T-helper 2 cell treated with Interferon-gamma antibody and Interleukin-4, amounts not matched to agents 5 μg/mL and 100 μg/mL, for 36 hours (primary cell): ENCODE measurements at regions not wholly inside any gene's neighbourhood (a gene's known extent, or its start where the extent isn't known, plus 50 kb on each side); places are given as distances from the start of the nearest gene placed in this dataset.
A peak's percentile ranks its signal among the peaks of the same experiment; 100 is the strongest.

Experiments used
- DNase-seq: peaks from one replicate; pipeline ENCODE4 v3.0.0; 2021; ENCODE audit warnings: low spot score
- H3K27ac Mint-ChIP-seq: one replicate; pipeline ENCODE4 v1.8.0; 2021; ENCODE audit warnings: mild to moderate bottlenecking, mixed read lengths
- H3K27me3 Mint-ChIP-seq: one replicate; pipeline ENCODE4 v1.8.0; 2021; ENCODE audit warnings: low read depth, mixed read lengths
- H3K36me3 Mint-ChIP-seq: one replicate; pipeline ENCODE4 v1.8.0; 2021; ENCODE audit warnings: low read depth, mixed read lengths
- H3K4me1 Mint-ChIP-seq: one replicate; pipeline ENCODE4 v1.8.0; 2021; ENCODE audit warnings: low read depth, mixed read lengths
- H3K4me3 Mint-ChIP-seq: one replicate; pipeline ENCODE4 v1.8.0; 2022; ENCODE audit warnings: mild to moderate bottlenecking, moderate library complexity, mixed read lengths
- H3K9me3 Mint-ChIP-seq: one replicate; pipeline ENCODE4 v1.8.0; 2021; ENCODE audit warnings: mixed read lengths

GRCh38 chr9:2243666-2244555 is 228.8 kb downstream of the SMARCA2 start:
- Mint-ChIP-seq H3K9me3 (no peaks in the 10 kb centered on the region), H3K4me1 (peaks cover 12% of the 10 kb centered on the region), H3K4me3 (no peak overlapping the region), H3K36me3 (no peaks in the 10 kb centered on the region), H3K27ac (no peak overlapping the region), H3K27me3 (peaks cover 39% of the 10 kb centered on the region)
- DNase-seq, result no peak

DNA sequence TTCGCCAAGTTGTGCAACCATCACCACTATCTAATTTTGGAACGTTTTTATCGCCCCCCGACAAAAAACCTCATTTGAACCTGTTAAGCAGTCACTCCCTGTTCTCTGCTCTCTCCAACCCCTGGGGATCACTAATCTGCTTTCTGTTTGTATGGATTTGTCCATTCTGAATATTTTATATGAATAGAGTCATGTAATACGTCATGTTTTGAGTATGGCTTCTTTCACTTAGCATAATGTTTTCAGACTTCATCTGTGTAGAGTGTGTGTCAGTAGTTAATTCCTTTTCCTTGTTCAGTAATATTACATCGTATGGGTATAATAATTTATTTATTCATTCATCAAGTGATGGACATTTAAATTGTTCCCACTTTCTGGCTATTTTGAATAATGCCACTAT is 232.2 kb downstream of the SMARCA2 start:
- Mint-ChIP-seq H3K27ac (no peak overlapping the region), H3K27me3 (peaks cover 22% of the 10 kb centered on the region), H3K36me3 (no peaks in the 10 kb centered on the region), H3K4me3 (no peak overlapping the region), H3K9me3 (no peaks in the 10 kb centered on the region), H3K4me1 (peaks cover 3% of the 10 kb centered on the region)
- no peak for DNase-seq

- Mint-ChIP-seq H3K27ac (no peak overlapping the region), H3K4me1 (no peaks in the 10 kb centered on the region), H3K27me3 (peaks cover 14% of the 10 kb centered on the region), H3K9me3 (no peaks in the 10 kb centered on the region), H3K4me3 (no peak overlapping the region), H3K36me3 (no peaks in the 10 kb centered on the region)
- no peak for DNase-seq
These were observed 233.7 kb downstream of the SMARCA2 start for GRCh38 chr9:2248768-2249265.

- DNase-seq, result no peak
- H3K4me1 Mint-ChIP-seq, result no peaks in the 10 kb centered on the region
- peaks cover 5% of the 10 kb centered on the region for H3K27me3 Mint-ChIP-seq
- H3K27ac Mint-ChIP-seq, result no peak overlapping the region
- H3K9me3 Mint-ChIP-seq, result no peaks in the 10 kb centered on the region
- no peaks in the 10 kb centered on the region for H3K36me3 Mint-ChIP-seq
- no peak overlapping the region for H3K4me3 Mint-ChIP-seq
These were observed 238.8 kb downstream of the SMARCA2 start for GRCh38 chr9:2253636-2254580.

DNA sequence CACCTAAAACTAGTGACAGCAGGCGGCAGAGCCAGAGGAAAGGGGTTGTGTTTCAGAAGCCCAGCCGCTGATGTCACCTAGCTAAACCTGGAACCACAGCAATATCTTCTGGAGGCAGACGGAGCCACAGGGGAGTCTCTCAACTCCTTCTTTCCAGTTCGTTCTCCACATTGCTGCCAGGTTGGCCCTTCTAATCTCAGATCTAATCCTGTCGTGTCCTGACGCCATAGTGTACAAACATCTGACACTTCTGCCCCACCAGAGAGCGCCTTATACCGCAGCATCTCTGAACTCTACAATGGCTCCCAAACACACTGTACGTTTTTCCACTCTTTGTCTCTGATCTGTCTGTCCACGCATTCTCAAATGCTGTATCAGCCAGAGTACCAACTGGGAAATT is 240.0 kb downstream of the SMARCA2 start:
- no peak overlapping the region for H3K27ac Mint-ChIP-seq
- no peak overlapping the region for H3K4me3 Mint-ChIP-seq
- H3K4me1 Mint-ChIP-seq, result no peaks in the 10 kb centered on the region
- peaks cover 7% of the 10 kb centered on the region for H3K27me3 Mint-ChIP-seq
- DNase-seq, result no peak
- no peaks in the 10 kb centered on the region for H3K9me3 Mint-ChIP-seq
- no peaks in the 10 kb centered on the region for H3K36me3 Mint-ChIP-seq

DNA sequence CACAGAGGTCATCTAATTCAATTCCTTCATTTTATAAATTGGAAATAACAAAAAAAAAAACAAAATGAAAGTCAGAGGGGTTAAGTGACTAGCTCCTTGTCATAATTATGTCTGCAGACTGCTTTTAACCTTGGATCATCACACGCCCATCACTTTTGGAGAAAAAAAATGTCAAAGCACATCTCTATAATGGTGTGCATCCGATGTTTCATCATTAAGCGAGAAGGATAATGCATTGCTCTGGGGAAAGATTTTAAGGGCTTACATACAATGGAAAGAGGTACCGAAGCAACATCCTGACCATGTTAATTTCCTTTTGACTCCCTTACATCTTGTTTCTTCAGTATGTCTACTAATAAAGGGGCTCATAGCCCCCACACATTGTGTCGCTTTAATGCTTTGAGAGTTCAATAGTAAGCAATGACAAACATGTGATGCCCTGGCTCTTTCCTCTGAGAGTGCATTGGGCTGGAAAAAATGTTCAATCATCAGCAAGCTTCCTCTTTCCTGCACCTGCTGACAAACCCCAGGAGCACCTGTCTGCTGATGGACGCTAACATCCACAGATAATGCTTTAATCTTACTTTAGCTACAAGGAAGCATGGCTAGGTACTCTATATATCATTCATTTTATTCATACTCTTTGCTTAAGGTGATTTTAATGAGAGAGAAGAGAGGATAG is 242.2 kb downstream of the SMARCA2 start:
- Mint-ChIP-seq H3K27me3 (peaks cover 13% of the 10 kb centered on the region), H3K4me3 (no peak overlapping the region), H3K9me3 (no peaks in the 10 kb centered on the region), H3K27ac (no peak overlapping the region), H3K36me3 (no peaks in the 10 kb centered on the region), H3K4me1 (no peaks in the 10 kb centered on the region)
- no peak for DNase-seq

DNA sequence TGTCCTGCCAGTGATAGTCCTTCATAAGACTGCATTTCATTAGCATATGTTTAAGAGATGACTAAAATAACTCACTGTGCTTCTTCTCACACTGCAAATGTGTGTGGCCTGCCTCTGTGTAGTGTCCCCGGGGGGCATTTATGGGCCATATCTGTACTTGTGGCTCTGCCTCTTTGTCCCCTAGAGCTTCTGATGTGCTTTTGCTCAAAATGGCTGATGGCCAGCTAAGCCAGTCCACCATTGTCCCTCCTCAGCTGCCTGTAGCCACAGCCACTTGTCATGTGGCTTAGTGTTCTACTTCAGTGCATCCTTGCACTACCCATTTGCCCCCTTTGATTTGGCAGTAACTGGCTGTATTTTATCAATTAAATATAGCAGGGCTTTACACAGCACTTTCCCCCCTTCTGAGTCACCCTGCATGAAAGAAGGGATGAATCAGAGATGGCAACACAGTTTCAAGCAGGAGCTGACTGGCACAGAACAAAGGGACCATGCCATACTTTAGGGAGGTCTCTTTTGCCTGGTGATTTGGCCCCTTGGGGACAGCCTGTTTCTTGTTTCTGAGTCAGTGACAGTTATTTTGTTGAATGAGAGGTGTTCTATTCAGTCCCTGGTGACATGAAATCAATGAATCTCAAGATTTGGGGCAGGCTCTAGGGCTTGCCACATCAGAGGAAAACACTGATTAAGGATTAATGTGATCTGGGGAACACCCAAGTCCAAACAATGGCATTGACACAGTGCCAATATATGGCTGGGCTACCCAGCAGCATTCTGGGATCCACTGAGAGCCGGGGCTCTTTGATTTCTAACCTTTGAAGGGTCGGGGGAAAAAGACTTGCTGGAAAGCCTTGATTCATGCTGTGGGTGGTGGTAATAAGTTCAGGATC is 245.5 kb downstream of the SMARCA2 start:
- H3K36me3 Mint-ChIP-seq, result no peaks in the 10 kb centered on the region
- H3K4me3 Mint-ChIP-seq, result no peak overlapping the region
- H3K27me3 Mint-ChIP-seq, result peaks cover 13% of the 10 kb centered on the region
- DNase-seq, result no peak
- H3K4me1 Mint-ChIP-seq, result no peaks in the 10 kb centered on the region
- no peaks in the 10 kb centered on the region for H3K9me3 Mint-ChIP-seq
- H3K27ac Mint-ChIP-seq, result no peak overlapping the region

DNA sequence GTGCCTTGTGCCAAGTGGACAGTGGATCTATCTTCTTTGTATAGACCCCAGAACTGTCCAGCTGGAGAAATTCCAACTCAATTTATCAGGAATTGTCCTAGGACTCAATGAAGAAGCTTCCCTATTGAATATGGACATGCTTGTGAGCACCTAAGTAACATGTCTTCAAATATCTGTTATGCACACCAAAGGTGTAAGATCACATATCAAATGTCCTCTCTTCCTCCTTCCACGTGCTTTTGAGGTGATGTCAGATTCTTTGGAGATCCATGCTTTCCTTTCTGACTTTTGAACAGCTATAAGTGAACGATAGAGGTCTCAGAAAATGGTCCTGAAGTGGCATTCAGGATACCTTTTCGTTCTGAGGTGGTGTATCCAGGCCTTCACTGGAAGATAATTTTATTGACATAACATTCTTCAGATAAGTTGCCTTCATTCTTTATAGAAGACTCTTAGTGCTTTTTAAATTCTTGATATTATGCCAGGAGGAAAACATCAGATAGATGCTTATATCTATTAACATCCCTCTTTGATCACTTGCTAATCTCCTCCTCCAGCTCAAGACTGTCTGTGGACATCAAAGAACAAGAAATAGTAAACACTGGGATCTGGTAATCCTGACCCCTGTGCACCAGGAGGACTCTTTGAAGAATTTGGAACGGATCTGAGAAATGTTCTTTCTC is 246.4 kb downstream of the SMARCA2 start:
- Mint-ChIP-seq H3K4me1 (no peaks in the 10 kb centered on the region), H3K36me3 (no peaks in the 10 kb centered on the region), H3K4me3 (no peak overlapping the region), H3K27me3 (peaks cover 17% of the 10 kb centered on the region), H3K27ac (no peak overlapping the region), H3K9me3 (no peaks in the 10 kb centered on the region)
- no peak for DNase-seq

DNA sequence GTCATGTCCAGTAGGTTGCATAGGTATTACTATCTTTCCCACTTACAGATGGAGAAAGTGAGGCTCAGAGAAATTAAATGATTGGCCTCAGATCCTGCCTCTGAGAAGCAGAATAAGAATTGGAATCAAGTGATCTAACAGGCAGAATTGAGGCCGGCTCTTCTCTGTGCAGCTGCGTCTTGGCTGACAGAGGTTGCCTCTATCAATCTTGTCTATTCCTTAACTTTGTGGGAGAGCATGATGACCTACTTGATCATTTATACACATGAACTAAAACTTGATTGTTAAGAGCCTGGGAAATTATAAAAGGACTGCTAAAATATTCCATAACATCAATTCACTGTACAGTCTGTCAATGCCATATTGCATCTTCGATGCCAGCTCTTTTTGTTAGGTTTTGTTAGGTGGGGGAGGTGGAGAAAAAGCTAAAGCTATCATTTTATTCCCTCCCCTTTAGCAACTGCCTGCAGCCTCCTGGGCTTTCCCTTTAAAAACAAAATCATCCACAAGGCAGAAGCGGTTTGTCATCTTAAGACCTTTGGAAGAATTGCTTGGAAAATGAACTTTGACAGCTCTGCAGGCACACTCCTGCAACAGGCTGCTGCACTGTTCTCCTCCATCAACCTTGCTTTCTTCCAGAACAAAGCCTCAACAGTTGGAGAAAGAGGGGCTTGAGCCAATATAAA is 247.4 kb downstream of the SMARCA2 start:
- H3K9me3 Mint-ChIP-seq, result no peaks in the 10 kb centered on the region
- no peak for DNase-seq
- no peak overlapping the region for H3K27ac Mint-ChIP-seq
- no peaks in the 10 kb centered on the region for H3K4me1 Mint-ChIP-seq
- H3K27me3 Mint-ChIP-seq, result peaks cover 19% of the 10 kb centered on the region
- no peaks in the 10 kb centered on the region for H3K36me3 Mint-ChIP-seq
- H3K4me3 Mint-ChIP-seq, result no peak overlapping the region

DNA sequence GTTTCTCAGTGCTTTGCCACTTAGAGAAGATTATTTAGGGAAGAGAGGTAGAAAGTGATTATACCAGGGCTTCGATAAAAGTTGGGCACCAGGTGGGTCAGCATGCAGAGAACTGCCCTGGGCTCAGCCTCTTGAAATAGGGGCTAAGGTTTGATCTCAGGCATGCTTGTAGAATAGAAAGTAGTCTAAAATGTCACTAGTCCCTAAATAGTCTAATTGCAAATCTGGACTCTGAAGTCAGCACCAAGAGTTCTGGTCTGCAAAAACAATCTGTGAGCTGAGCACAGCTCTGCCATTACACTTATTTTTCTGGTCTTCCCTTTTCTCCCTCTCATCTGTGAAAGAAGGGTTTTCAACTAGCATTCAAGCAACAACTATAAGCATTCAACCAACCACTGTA is 248.0 kb downstream of the SMARCA2 start:
- peaks cover 19% of the 10 kb centered on the region for H3K27me3 Mint-ChIP-seq
- no peak for DNase-seq
- H3K4me1 Mint-ChIP-seq, result no peaks in the 10 kb centered on the region
- H3K4me3 Mint-ChIP-seq, result no peak overlapping the region
- H3K27ac Mint-ChIP-seq, result no peak overlapping the region
- no peaks in the 10 kb centered on the region for H3K9me3 Mint-ChIP-seq
- H3K36me3 Mint-ChIP-seq, result no peaks in the 10 kb centered on the region

DNA sequence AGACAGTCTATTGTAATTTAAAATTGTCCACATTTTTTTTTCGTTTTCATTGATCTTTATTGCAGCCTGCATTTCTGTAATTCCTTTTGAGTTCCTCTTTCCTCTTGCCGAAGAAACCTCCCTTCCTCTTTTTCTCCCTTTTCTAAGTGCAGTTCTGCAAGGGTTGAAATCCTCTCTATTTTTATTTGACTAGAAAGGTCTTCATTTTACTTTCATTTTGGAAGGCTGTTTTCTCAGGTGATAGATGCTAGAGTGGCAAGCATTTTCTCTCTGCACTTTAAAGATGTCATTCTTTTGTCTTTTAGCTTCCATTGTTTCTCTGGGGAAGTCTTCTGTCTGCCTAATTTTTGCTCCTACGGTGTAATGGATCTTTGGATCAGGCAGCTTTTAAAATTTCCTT is 248.5 kb downstream of the SMARCA2 start:
- no peak for DNase-seq
- H3K27me3 Mint-ChIP-seq, result peaks cover 21% of the 10 kb centered on the region
- no peaks in the 10 kb centered on the region for H3K4me1 Mint-ChIP-seq
- H3K27ac Mint-ChIP-seq, result no peak overlapping the region
- no peaks in the 10 kb centered on the region for H3K36me3 Mint-ChIP-seq
- peak overlapping the region; percentile 19 for H3K4me3 Mint-ChIP-seq
- H3K9me3 Mint-ChIP-seq, result no peaks in the 10 kb centered on the region

DNA sequence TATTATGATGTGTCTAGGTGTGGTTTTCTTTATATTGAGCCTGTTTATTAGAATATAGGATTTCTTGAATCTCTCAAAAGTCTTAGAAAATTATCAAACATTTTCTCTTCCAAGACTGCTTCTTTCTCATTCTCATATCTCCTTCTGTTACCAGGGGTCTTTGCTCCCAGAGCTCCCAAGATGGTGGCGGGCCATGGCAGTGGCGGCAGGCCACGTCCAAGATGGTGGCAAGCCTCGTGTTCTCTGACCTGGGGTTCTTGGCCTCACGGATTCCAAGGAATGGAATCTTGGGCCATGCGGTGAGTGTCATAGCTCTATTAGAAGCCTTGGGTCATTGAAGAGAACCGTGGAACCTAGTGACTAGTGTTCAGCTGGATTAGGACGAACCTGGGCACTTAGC is 248.9 kb downstream of the SMARCA2 start:
- no peaks in the 10 kb centered on the region for H3K36me3 Mint-ChIP-seq
- no peak overlapping the region for H3K4me3 Mint-ChIP-seq
- DNase-seq, result no peak
- no peaks in the 10 kb centered on the region for H3K4me1 Mint-ChIP-seq
- H3K27me3 Mint-ChIP-seq, result peaks cover 21% of the 10 kb centered on the region
- H3K9me3 Mint-ChIP-seq, result no peaks in the 10 kb centered on the region
- H3K27ac Mint-ChIP-seq, result no peak overlapping the region
